Astrocyte of the cerebellum (primary cell): ENCODE measurements at regions not wholly inside any gene's neighbourhood (a gene's known extent, or its start where the extent isn't known, plus 50 kb on each side); places are given as distances from the start of the nearest gene placed in this dataset.
"Not testable (repeated sequence)": the region's sequence is repeated elsewhere in the genome, so short reads cannot be mapped to it uniquely, and the experiment has no call there.

Experiments used
- DNase-seq: peaks from one replicate; pipeline ENCODE4 v3.0.0-alpha.2; 2011; ENCODE audit warnings: low read depth
- H3K4me3 ChIP-seq: 2 replicates; pipeline ENCODE4 v1.5.1; 2011; ENCODE audit warnings: mild to moderate bottlenecking, low read depth, low read length, moderate library complexity
- in situ Hi-C: cut with HindIII; loops from 2 replicates; pipeline ENCODE4 v1.10.0; 2017; ENCODE audit warnings: low sequenced_read_pairs
- TF ChIP-seq, protein P1 (sequence below): IDR thresholded peaks from 2 replicates; pipeline ENCODE4 v1.5.1; 2012; ENCODE audit warnings: low read length, low read depth, moderate library complexity, mild to moderate bottlenecking; ENCODE audit errors: missing control alignments

DNA sequence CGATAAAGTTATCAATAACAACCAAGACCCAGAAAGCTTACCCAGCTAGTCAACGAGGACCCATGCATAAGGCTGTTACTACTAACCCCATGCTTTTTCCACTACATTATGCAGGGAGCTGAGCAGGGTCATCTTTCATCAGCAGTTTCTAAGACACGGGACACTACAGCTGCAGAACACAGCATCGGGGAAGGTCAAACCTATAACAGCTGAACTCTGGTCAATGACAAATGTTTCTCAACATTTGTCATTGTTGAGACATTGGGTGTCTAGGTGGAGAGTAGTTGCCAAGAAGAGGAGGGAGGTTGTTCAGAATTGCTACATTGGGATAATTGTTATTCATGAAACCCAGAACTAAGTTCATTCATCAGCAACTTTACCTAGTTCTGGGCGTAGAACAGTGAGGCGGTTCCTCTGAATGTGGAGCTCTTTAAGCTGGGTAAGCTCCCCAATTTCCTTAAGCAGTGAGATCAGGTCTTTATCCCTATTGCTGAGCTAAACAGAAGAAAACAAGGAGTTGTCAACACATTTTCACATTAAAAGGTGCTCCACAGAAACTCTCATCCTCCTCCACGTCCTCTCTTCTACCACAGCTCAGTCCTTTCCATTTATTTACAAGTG lies 105.6 kb downstream of the ZNF22 start:
- TF ChIP-seq, protein P1, sequence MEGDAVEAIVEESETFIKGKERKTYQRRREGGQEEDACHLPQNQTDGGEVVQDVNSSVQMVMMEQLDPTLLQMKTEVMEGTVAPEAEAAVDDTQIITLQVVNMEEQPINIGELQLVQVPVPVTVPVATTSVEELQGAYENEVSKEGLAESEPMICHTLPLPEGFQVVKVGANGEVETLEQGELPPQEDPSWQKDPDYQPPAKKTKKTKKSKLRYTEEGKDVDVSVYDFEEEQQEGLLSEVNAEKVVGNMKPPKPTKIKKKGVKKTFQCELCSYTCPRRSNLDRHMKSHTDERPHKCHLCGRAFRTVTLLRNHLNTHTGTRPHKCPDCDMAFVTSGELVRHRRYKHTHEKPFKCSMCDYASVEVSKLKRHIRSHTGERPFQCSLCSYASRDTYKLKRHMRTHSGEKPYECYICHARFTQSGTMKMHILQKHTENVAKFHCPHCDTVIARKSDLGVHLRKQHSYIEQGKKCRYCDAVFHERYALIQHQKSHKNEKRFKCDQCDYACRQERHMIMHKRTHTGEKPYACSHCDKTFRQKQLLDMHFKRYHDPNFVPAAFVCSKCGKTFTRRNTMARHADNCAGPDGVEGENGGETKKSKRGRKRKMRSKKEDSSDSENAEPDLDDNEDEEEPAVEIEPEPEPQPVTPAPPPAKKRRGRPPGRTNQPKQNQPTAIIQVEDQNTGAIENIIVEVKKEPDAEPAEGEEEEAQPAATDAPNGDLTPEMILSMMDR = no peak
- no peak for DNase-seq
- H3K4me3 ChIP-seq = no peak overlapping the region
- in situ Hi-C loops = no loop called here

DNA sequence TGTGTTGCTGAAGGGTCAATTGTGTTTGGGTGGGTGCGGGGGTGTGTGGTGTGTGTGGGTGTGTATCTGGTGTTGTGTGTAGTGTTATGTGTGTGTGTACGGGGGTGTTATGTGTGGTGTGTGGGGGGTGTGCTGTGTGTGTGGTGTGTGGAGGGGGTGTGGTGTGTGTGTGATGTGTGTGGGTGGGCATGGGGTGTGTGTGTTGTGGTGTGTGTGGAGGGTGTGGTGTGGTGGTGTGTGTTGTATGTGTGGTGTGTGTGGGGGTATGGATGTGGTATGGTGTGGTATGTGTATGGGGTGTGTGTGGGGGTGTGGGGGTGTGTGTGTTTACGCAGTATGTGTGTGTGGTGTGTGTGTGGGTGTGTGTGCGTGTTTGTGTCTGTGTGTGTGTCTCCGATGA lies 110.8 kb downstream of the ZNF22 start:
- TF ChIP-seq, protein P1 = no peak
- in situ Hi-C loops = no loop called here
- H3K4me3 ChIP-seq = no peak overlapping the region
- no peak for DNase-seq

DNA sequence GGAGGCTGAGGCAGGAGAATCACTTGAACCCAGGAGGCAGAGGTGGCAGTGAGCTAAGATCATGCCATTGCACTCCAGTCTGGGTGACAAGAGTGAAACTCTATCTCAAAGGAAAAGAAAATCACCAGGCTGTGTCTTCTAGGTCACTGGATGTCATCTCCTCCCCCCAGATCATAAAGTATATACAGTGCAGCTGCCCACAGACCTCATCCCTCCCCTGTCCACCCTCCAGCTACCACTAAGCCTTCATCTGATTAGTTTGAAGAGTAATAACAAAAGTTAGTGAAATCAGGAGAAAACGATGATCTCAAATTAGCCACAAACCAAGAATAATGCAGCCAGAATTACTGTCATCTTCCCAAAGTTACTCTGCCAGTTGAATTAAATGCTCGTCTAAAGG lies 117.2 kb downstream of the ZNF22 start:
- DNase-seq, in situ Hi-C loops, H3K4me3 ChIP-seq: not testable (repeated sequence)

DNA sequence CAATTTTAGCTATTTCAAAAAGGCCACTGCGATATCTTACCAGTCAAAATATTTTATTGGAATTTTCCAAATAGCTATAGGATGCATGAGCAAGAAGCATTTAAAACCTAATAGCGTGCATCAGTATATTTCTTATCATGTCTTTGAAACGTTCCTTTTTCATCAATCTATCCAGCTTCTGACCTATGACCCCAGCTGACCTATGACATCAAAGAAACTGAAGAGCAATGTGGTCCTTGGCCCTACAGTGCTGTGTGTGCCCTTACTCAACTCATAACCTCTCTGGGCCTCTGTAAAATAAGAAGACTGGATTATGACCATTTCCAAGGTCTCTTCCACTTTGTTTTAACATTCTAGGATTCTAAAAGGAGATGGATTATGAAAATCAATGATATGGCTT lies 118.2 kb downstream of the ZNF22 start:
- H3K4me3 ChIP-seq = no peak overlapping the region
- no peak for DNase-seq
- in situ Hi-C loops = no loop called here
- TF ChIP-seq, protein P1 = no peak

DNA sequence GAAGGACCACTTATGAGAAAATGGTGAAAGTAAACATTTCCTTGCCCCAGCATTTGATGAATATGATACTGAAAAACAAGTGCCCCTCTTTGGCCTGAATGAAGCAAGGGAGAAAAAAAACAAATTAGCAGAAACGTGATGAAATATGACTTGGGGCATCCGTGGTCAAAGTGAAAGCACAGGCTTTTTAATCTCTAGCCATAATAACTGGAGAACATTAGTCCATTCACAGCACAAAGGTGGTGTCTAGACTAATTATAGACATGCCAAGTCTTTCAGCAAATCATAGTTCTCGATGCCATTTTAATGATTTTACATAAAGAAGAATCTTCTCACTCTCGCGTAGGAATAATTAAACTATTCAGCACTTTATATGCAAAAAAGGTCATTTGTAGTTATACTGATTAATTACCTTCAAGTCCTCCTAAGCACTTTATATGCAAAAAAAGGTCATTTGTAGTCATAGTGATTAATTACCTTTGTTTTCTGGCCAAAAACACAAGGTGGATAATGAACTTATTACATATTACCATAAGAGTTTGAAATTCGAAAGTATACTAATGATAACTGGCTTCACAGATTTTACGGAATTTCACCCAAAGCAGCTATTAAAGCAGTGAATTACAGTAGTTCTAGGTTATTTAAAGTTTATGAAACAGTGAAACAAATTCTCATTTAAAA lies 121.6 kb downstream of the ZNF22 start:
- in situ Hi-C loops, DNase-seq, H3K4me3 ChIP-seq: not testable (repeated sequence)

DNA sequence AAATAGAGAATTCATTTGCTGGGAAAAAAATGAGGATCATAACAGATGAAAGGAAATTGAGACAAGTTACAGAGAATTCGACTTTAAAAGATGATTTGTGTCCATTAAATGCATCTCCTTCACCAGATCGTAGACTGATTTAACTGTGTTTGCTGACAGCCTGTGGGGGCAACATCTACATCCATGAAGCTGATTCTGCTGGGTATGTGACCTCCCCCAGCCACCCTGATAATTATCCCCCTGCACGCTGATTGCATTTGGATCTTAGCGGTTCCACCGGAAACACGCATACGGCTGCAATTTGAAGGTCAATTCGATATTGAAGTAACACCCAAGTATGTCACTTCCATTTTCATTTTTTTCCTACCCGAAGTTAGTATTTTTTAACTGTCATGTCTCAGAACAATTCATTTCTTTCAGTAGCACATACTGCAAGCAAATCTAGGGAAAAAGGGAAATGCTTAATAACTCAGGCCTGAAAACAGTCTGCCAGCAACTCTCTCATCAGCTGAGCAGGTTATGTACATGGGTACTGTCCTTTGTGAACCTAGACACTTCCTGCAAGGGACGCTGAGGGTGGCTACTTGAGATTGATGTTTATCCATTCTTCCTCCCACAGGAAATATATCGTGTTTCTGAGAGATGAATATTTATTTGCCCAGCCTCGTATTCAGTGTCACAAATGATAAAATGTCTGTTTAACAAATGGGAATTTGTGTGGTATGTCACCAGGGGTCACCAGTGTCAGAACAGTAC lies 134.9 kb downstream of the ZNF22 start:
- TF ChIP-seq, protein P1 = no peak
- in situ Hi-C loops = no loop called here
- no peak for DNase-seq
- H3K4me3 ChIP-seq = no peak overlapping the region

DNA sequence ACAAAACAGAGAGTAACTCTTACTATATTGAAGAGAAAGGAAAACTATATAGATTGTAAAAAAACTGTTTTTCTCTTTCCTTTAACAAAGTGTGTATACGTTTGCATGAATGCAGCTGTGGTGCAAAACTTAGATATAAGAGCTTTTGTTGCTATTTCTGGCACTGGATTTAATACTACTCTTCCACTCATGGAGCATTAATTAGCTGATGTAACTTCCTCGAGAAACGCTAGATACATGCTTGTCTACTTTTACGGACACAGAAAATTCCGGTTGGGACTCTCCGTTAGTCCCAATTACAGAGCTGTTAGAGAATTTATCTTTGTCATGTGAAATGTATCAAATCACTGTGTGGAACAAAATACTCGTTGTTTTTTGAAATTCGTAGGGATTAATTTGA lies 135.5 kb downstream of the ZNF22 start:
- no peak for DNase-seq
- no peak overlapping the region for H3K4me3 ChIP-seq
- in situ Hi-C loops = no loop called here
- TF ChIP-seq, protein P1 = no peak
